GM21825 (cell line): ENCODE measurements at regions not wholly inside any gene's neighbourhood (a gene's known extent, or its start where the extent isn't known, plus 50 kb on each side); places are given as distances from the start of the nearest gene placed in this dataset.
"Not testable (repeated sequence)": the region's sequence is repeated elsewhere in the genome, so short reads cannot be mapped to it uniquely, and the experiment has no call there.

ENCODE experiments used
- ATAC-seq: cut with Tn5 transposase; IDR thresholded peaks from one replicate; pipeline ENCODE4 v1.9.1; 2021; ENCODE audit warnings: mild to moderate bottlenecking, moderate library complexity; ENCODE audit not compliant: unreplicated experiment

- no peak for ATAC-seq
These were observed 863.9 kb upstream of the MANEA start for GRCh38 chr6:94713446-94713845.

- ATAC-seq = no peak
These were observed 878.6 kb upstream of the MANEA start for GRCh38 chr6:94698773-94699172.

- ATAC-seq = not testable (repeated sequence)
These were observed 890.1 kb upstream of the MANEA start for GRCh38 chr6:94687255-94687654.

GRCh38 chr6:94683409-94683808, 893.9 kb upstream of the MANEA start:
- no peak for ATAC-seq

GRCh38 chr6:94680669-94681212, 896.6 kb upstream of the MANEA start:
- no peak for ATAC-seq

- ATAC-seq = no peak
These were observed 904.1 kb upstream of the MANEA start for GRCh38 chr6:94673251-94673650.

- ATAC-seq = no peak
These were observed 907.3 kb upstream of the MANEA start for GRCh38 chr6:94670017-94670416.

GRCh38 chr6:94668876-94669275, 908.5 kb upstream of the MANEA start:
- ATAC-seq = no peak

- ATAC-seq = no peak
These were observed 918.4 kb upstream of the MANEA start for GRCh38 chr6:94658929-94659328.

- no peak for ATAC-seq
These were observed 926.1 kb upstream of the MANEA start for GRCh38 chr6:94651239-94651638.

GRCh38 chr6:94645191-94645590, 932.1 kb upstream of the MANEA start:
- ATAC-seq = no peak

GRCh38 chr6:94639564-94639963, 937.8 kb upstream of the MANEA start:
- no peak for ATAC-seq

- no peak for ATAC-seq
These were observed 940.5 kb upstream of the MANEA start for GRCh38 chr6:94636780-94637385.

- no peak for ATAC-seq
These were observed 953.7 kb upstream of the MANEA start for GRCh38 chr6:94623586-94623985.

GRCh38 chr6:94622783-94623182, 954.6 kb upstream of the MANEA start:
- no peak for ATAC-seq

GRCh38 chr6:94600636-94601035, 976.7 kb upstream of the MANEA start:
- no peak for ATAC-seq

GRCh38 chr6:94597487-94597886, 979.8 kb upstream of the MANEA start:
- ATAC-seq = no peak

GRCh38 chr6:94590416-94590815, 986.9 kb upstream of the MANEA start:
- no peak for ATAC-seq

- ATAC-seq = no peak
These were observed 989.0 kb upstream of the MANEA start for GRCh38 chr6:94588301-94588700.

- ATAC-seq = no peak
These were observed 993.1 kb upstream of the MANEA start for GRCh38 chr6:94584211-94584610.

- no peak for ATAC-seq
These were observed 1006.8 kb upstream of the MANEA start for GRCh38 chr6:94570581-94570980.

- ATAC-seq = no peak
These were observed 1014.5 kb upstream of the MANEA start for GRCh38 chr6:94562846-94563245.
